ENCODE measurements at regions not wholly inside any gene's neighbourhood (a gene's known extent, or its start where the extent isn't known, plus 50 kb on each side); places are given as distances from the start of the nearest gene placed in this dataset.

DNA sequence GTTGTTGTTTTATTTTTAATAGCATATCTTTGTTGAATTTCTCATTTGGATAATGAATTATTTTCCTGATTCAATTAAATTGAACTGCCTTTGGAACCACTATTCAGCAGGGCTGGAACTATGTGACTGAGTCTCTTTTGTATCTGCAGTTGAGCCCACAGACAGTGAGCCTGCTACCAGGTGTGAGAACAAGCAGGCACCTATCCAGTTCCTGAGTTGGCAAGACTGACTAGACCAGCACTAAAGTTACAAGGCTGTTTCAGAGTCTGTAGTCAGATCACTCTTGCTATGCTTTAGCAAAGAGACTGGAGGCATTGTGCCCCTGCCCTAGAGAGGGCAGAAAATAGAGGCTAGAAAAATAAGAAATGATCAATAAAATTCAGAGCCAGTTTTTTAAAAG is 237.3 kb upstream of the GRID2 start:
- H3K27me3 ChIP-seq (ENCODE audit: control insufficient read depth, extremely low read depth, insufficient read depth, low read length): no peaks in the 10 kb centered on the region
- H3K9me1 ChIP-seq (ENCODE audit: control insufficient read depth, extremely low read depth, insufficient read depth, low read length): no peaks in the 10 kb centered on the region
- no peak overlapping the region for H3K4me2 ChIP-seq (ENCODE audit: control insufficient read depth, extremely low read depth, insufficient read depth, low read depth, low read length)
- H3K9me3 ChIP-seq (ENCODE audit: control insufficient read depth, low read depth, low read length): no peaks in the 10 kb centered on the region
- dilution Hi-C loops (cut with MboI; ENCODE audit: extremely low pct_ligation_motif_present, low sequenced_read_pairs): no loop called here
- H3K27ac ChIP-seq (ENCODE audit: control insufficient read depth, insufficient read depth, low read length): no peak overlapping the region
- no peak overlapping the region for H3K9ac ChIP-seq (ENCODE audit: control insufficient read depth, extremely low read depth, insufficient read depth, low read length)
- H2AFZ ChIP-seq (ENCODE audit: control insufficient read depth, low read length): no peak overlapping the region
- TF ChIP-seq, protein P1, sequence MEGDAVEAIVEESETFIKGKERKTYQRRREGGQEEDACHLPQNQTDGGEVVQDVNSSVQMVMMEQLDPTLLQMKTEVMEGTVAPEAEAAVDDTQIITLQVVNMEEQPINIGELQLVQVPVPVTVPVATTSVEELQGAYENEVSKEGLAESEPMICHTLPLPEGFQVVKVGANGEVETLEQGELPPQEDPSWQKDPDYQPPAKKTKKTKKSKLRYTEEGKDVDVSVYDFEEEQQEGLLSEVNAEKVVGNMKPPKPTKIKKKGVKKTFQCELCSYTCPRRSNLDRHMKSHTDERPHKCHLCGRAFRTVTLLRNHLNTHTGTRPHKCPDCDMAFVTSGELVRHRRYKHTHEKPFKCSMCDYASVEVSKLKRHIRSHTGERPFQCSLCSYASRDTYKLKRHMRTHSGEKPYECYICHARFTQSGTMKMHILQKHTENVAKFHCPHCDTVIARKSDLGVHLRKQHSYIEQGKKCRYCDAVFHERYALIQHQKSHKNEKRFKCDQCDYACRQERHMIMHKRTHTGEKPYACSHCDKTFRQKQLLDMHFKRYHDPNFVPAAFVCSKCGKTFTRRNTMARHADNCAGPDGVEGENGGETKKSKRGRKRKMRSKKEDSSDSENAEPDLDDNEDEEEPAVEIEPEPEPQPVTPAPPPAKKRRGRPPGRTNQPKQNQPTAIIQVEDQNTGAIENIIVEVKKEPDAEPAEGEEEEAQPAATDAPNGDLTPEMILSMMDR (optimal IDR thresholded peaks at IDR 0.05 in 1 of 3, IDR thresholded peaks at IDR 0.05 in 1 of 3, conservative IDR thresholded peaks at IDR 0.05 in 1 of 3; ENCODE audit: extremely low read depth in 1 of 3, insufficient read depth in 2 of 3, low read length in 3 of 3): no peak
- TF ChIP-seq EZH2 (IDR thresholded peaks at IDR 0.05; ENCODE audit: low read length): no peak
- H3K36me3 ChIP-seq (ENCODE audit: control insufficient read depth in 2 of 2, extremely low read depth in 1 of 2, insufficient read depth in 2 of 2, low read length in 2 of 2): no peaks in the 10 kb centered on the region
- no peaks in the 10 kb centered on the region for H3K4me1 ChIP-seq (ENCODE audit: control insufficient read depth, extremely low read depth, insufficient read depth, low read length)
- no peak for DNase-seq (ENCODE audit: low read depth, low spot score)
- FAIRE-seq: no peak
- no peaks in the 10 kb centered on the region for H3K79me2 ChIP-seq (ENCODE audit: control insufficient read depth, insufficient read depth, low read length)
- no peaks in the 10 kb centered on the region for H4K20me1 ChIP-seq (ENCODE audit: control insufficient read depth, extremely low read depth, insufficient read depth, low read length)
- H3K4me3 ChIP-seq (ENCODE audit: control insufficient read depth in 2 of 3, extremely low read depth in 1 of 3, insufficient read depth in 2 of 3, low read depth in 1 of 3, low read length in 3 of 3): no peak overlapping the region

DNA sequence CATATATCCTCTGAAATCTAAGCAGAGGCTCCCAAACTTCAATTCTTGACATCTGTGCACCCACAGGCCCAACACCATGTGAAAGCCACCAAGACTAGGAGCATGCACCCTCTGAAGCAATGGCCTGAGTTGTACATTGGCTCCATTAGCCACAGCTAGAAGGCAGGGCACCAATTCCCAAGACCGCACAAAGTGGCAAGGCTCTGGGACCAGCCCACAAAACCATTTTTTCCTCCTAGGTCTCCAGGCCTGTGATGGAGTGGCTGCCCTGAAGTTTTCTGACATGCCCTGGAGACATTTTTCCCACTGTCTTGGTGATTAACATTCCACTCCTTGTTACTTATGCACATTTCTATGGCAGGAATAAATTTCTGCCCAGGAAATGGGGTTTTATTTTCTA is 232.2 kb upstream of the GRID2 start:
- dilution Hi-C loops (cut with MboI; ENCODE audit: extremely low pct_ligation_motif_present, low sequenced_read_pairs): no loop called here
- FAIRE-seq: no peak
- Histone ChIP-seq H3K4me1 (ENCODE audit: control insufficient read depth, extremely low read depth, insufficient read depth, low read length) (no peaks in the 10 kb centered on the region), H3K9ac (ENCODE audit: control insufficient read depth, extremely low read depth, insufficient read depth, low read length) (no peak overlapping the region), H3K27me3 (ENCODE audit: control insufficient read depth, extremely low read depth, insufficient read depth, low read length) (no peaks in the 10 kb centered on the region), H3K9me3 (ENCODE audit: control insufficient read depth, low read depth, low read length) (no peaks in the 10 kb centered on the region), H3K36me3 (ENCODE audit: control insufficient read depth in 2 of 2, extremely low read depth in 1 of 2, insufficient read depth in 2 of 2, low read length in 2 of 2) (no peaks in the 10 kb centered on the region), H4K20me1 (ENCODE audit: control insufficient read depth, extremely low read depth, insufficient read depth, low read length) (no peaks in the 10 kb centered on the region), H3K9me1 (ENCODE audit: control insufficient read depth, extremely low read depth, insufficient read depth, low read length) (no peaks in the 10 kb centered on the region), H2AFZ (ENCODE audit: control insufficient read depth, low read length) (no peak overlapping the region), H3K4me3 (ENCODE audit: control insufficient read depth in 2 of 3, extremely low read depth in 1 of 3, insufficient read depth in 2 of 3, low read depth in 1 of 3, low read length in 3 of 3) (no peak overlapping the region), H3K79me2 (ENCODE audit: control insufficient read depth, insufficient read depth, low read length) (no peaks in the 10 kb centered on the region), H3K4me2 (ENCODE audit: control insufficient read depth, extremely low read depth, insufficient read depth, low read depth, low read length) (no peak overlapping the region), H3K27ac (ENCODE audit: control insufficient read depth, insufficient read depth, low read length) (no peak overlapping the region)
- DNase-seq (ENCODE audit: low read depth, low spot score): no peak
- TF ChIP-seq, protein P1 (optimal IDR thresholded peaks at IDR 0.05 in 1 of 3, IDR thresholded peaks at IDR 0.05 in 1 of 3, conservative IDR thresholded peaks at IDR 0.05 in 1 of 3; ENCODE audit: extremely low read depth in 1 of 3, insufficient read depth in 2 of 3, low read length in 3 of 3): no peak
- TF ChIP-seq EZH2 (IDR thresholded peaks at IDR 0.05; ENCODE audit: low read length): no peak
